Nephron (organoid): ENCODE measurements at regions not wholly inside any gene's neighbourhood (a gene's known extent, or its start where the extent isn't known, plus 50 kb on each side); places are given as distances from the start of the nearest gene placed in this dataset.

Experiments used
- H3K27ac Mint-ChIP-seq, 3 experiments: 2 replicates each; pipeline ENCODE4 v1.8.0; 2020; ENCODE audit warnings: mixed read lengths in 3 of 3, mild to moderate bottlenecking in 2 of 3, moderate library complexity in 1 of 3
- H3K27me3 Mint-ChIP-seq: 2 replicates; pipeline ENCODE4 v1.8.0; 2021; ENCODE audit warnings: low read depth, mild to moderate bottlenecking, moderate library complexity, mixed read lengths
- H3K36me3 Mint-ChIP-seq: 2 replicates; pipeline ENCODE4 v1.8.0; 2020; ENCODE audit warnings: low read depth, mixed read lengths
- H3K4me1 Mint-ChIP-seq: 2 replicates; pipeline ENCODE4 v1.8.0; 2020; ENCODE audit warnings: mixed read lengths
- H3K4me3 Mint-ChIP-seq, 3 experiments: 2 replicates each; pipeline ENCODE4 v1.8.0; 2020; ENCODE audit warnings: mild to moderate bottlenecking in 3 of 3, mixed read lengths in 3 of 3, moderate library complexity in 2 of 3
- H3K9me3 Mint-ChIP-seq: 2 replicates; pipeline ENCODE4 v1.8.0; 2020; ENCODE audit warnings: mixed read lengths
- CTCF ChIP-seq, 3 experiments: fragments of 200-600 bp; sonication (generic); IDR thresholded peaks; one replicate each; pipeline ENCODE4 v1.5.0; 2021; ENCODE audit warnings: antibody characterized with exemption in 3 of 3; ENCODE audit not compliant: unreplicated experiment in 3 of 3

GRCh38 chr3:46120983-46121382 is 87.1 kb downstream of the CCR1 start:
- no peak overlapping the region for H3K4me3 Mint-ChIP-seq
- H3K9me3 Mint-ChIP-seq, result no peaks in the 10 kb centered on the region
- H3K36me3 Mint-ChIP-seq, result no peaks in the 10 kb centered on the region
- TF ChIP-seq CTCF (IDR thresholded peaks at IDR 0.05; ENCODE audit: unreplicated experiment in 3 of 3), result no peak
- peaks cover 17% of the 10 kb centered on the region for H3K4me1 Mint-ChIP-seq
- no peaks in the 10 kb centered on the region for H3K27me3 Mint-ChIP-seq
- no peak overlapping the region for H3K27ac Mint-ChIP-seq

GRCh38 chr3:46119709-46120498 is 88.2 kb downstream of the CCR1 start:
- Mint-ChIP-seq H3K4me3 (no peak overlapping the region), H3K9me3 (no peaks in the 10 kb centered on the region), H3K36me3 (no peaks in the 10 kb centered on the region), H3K27ac (no peak overlapping the region), H3K4me1 (peaks cover 21% of the 10 kb centered on the region), H3K27me3 (no peaks in the 10 kb centered on the region)
- no peak for TF ChIP-seq CTCF (IDR thresholded peaks at IDR 0.05; ENCODE audit: unreplicated experiment in 3 of 3)

- Mint-ChIP-seq H3K9me3 (no peaks in the 10 kb centered on the region), H3K4me3 (no peak overlapping the region), H3K36me3 (no peaks in the 10 kb centered on the region), H3K4me1 (peaks cover 17% of the 10 kb centered on the region), H3K27me3 (no peaks in the 10 kb centered on the region), H3K27ac (no peak overlapping the region)
- TF ChIP-seq CTCF (IDR thresholded peaks at IDR 0.05; ENCODE audit: unreplicated experiment in 3 of 3), result no peak
These were observed 88.9 kb downstream of the CCR1 start for GRCh38 chr3:46119253-46119652.

GRCh38 chr3:46116996-46117395 is 89.7 kb upstream of the XCR1 start:
- Mint-ChIP-seq H3K36me3 (no peaks in the 10 kb centered on the region), H3K27ac (no peak overlapping the region), H3K9me3 (no peaks in the 10 kb centered on the region), H3K4me1 (peaks cover 12% of the 10 kb centered on the region), H3K4me3 (no peak overlapping the region), H3K27me3 (no peaks in the 10 kb centered on the region)
- TF ChIP-seq CTCF (IDR thresholded peaks at IDR 0.05; ENCODE audit: unreplicated experiment in 3 of 3), result no peak

- no peak for TF ChIP-seq CTCF (IDR thresholded peaks at IDR 0.05; ENCODE audit: unreplicated experiment in 3 of 3)
- peak overlapping the region in 2 of 3 experiments; percentile 2 to 50 for H3K27ac Mint-ChIP-seq
- H3K27me3 Mint-ChIP-seq, result no peaks in the 10 kb centered on the region
- H3K4me1 Mint-ChIP-seq, result peaks cover 12% of the 10 kb centered on the region
- H3K4me3 Mint-ChIP-seq, result no peak overlapping the region
- H3K9me3 Mint-ChIP-seq, result no peaks in the 10 kb centered on the region
- no peaks in the 10 kb centered on the region for H3K36me3 Mint-ChIP-seq
These were observed 87.2 kb upstream of the XCR1 start for GRCh38 chr3:46114323-46114988.
